Neural cell (in vitro differentiated cells): ENCODE measurements at regions not wholly inside any gene's neighbourhood (a gene's known extent, or its start where the extent isn't known, plus 50 kb on each side); places are given as distances from the start of the nearest gene placed in this dataset.

Source experiments
- H2AFZ ChIP-seq: fragments of 200-600, 300-800 bp; sonication (generic), shearing (Covaris generic); 2 replicates; pipeline ENCODE4 v1.6.0; 2014; ENCODE audit warnings: low read depth, mild to moderate bottlenecking, antibody characterized with exemption, low read length, moderate library complexity
- H3F3A ChIP-seq: fragments of 200-600 bp; shearing (Covaris generic); 2 replicates; pipeline ENCODE4 v1.6.1; 2016; ENCODE audit warnings: mild to moderate bottlenecking, moderate library complexity, mixed read lengths, antibody characterized with exemption, low read length; ENCODE audit not compliant: insufficient read depth, poor library complexity, severe bottlenecking
- H3K27ac ChIP-seq: fragments of 200-600, 300-800 bp; sonication (generic), shearing (Covaris generic); 2 replicates; pipeline ENCODE4 v1.5.1; 2014; ENCODE audit warnings: mild to moderate bottlenecking, low read length, moderate library complexity
- H3K27me3 ChIP-seq: fragments of 300-800, 200-600 bp; sonication (generic), shearing (Covaris generic); 2 replicates; pipeline ENCODE4 v1.6.0; 2014; ENCODE audit warnings: mild to moderate bottlenecking, low read depth, low read length, moderate library complexity; ENCODE audit not compliant: insufficient read depth
- H3K36me3 ChIP-seq: fragments of 300-800, 200-600 bp; sonication (generic), shearing (Covaris generic); 2 replicates; pipeline ENCODE4 v1.5.1; 2014; ENCODE audit warnings: mild to moderate bottlenecking, antibody characterized with exemption, low read length, moderate library complexity; ENCODE audit not compliant: insufficient read depth
- H3K4me2 ChIP-seq: fragments of 300-800, 200-600 bp; sonication (generic), shearing (Covaris generic); 2 replicates; pipeline ENCODE4 v1.6.0; 2014; ENCODE audit warnings: mild to moderate bottlenecking, low read length
- H3K4me3 ChIP-seq: fragments of 300-800, 200-600 bp; sonication (generic), shearing (Covaris generic); 2 replicates; pipeline ENCODE4 v1.5.1; 2014; ENCODE audit warnings: mild to moderate bottlenecking, low read length, moderate library complexity
- H3K79me2 ChIP-seq: fragments of 200-600 bp; shearing (Covaris generic); replicated peaks from 2 replicates; pipeline ENCODE4 v1.6.0; 2014; ENCODE audit warnings: mild to moderate bottlenecking, low read length, moderate library complexity; ENCODE audit not compliant: insufficient read depth
- H3K9ac ChIP-seq: fragments of 300-800, 200-600 bp; sonication (generic), shearing (Covaris generic); 2 replicates; pipeline ENCODE4 v1.6.1; 2016; ENCODE audit warnings: mild to moderate bottlenecking, low read length, mixed read lengths
- H3K9me2 ChIP-seq: fragments of 200-600 bp; shearing (Covaris generic); 2 replicates; pipeline ENCODE4 v1.6.1; 2016; ENCODE audit warnings: mild to moderate bottlenecking, low read length, mixed read lengths; ENCODE audit not compliant: insufficient read depth
- H3K9me3 ChIP-seq: fragments of 200-600, 300-800 bp; sonication (generic), shearing (Covaris generic); 2 replicates; pipeline ENCODE4 v1.6.1; 2016; ENCODE audit warnings: mild to moderate bottlenecking, mixed run types, low read length, moderate library complexity, mixed read lengths
- H4K20me1 ChIP-seq: fragments of 200-600 bp; shearing (Covaris generic); 2 replicates; pipeline ENCODE4 v1.6.1; 2016; ENCODE audit warnings: mild to moderate bottlenecking, mixed run types; ENCODE audit not compliant: insufficient read depth
- CTCF ChIP-seq: fragments of 450-650 bp; IDR thresholded peaks from 2 replicates; pipeline ENCODE4 v1.5.1; 2014; ENCODE audit warnings: antibody characterized with exemption, mild to moderate bottlenecking, moderate library complexity; ENCODE audit not compliant: poor library complexity, severe bottlenecking
- EP300 ChIP-seq: fragments of 450-650 bp; conservative IDR thresholded peaks from 2 replicates; pipeline ENCODE4 v1.6.1; 2014; ENCODE audit warnings: antibody characterized with exemption, mild to moderate bottlenecking, moderate library complexity; ENCODE audit not compliant: poor library complexity, severe bottlenecking
- EZH2 ChIP-seq: fragments of 200-600, 300-800 bp; shearing (Covaris generic), sonication (generic); IDR thresholded peaks from 2 replicates; pipeline ENCODE4 v1.6.1; 2014; ENCODE audit warnings: antibody characterized with exemption, low read length, borderline replicate concordance, mild to moderate bottlenecking; ENCODE audit not compliant: insufficient read depth, poor library complexity, severe bottlenecking
- MXI1 ChIP-seq: fragments of 450-650 bp; conservative IDR thresholded peaks from 2 replicates; pipeline ENCODE4 v1.6.1; 2014; ENCODE audit warnings: antibody characterized with exemption, mild to moderate bottlenecking; ENCODE audit not compliant: poor library complexity, severe bottlenecking
- POLR2AphosphoS5 ChIP-seq: IDR thresholded peaks from 2 replicates; pipeline ENCODE4 v1.6.1; 2012
- RAD21 ChIP-seq: fragments of 450-650 bp; conservative IDR thresholded peaks from 2 replicates; pipeline ENCODE4 v1.6.1; 2014; ENCODE audit warnings: antibody characterized with exemption, mild to moderate bottlenecking, moderate library complexity
- REST ChIP-seq: IDR thresholded peaks from 2 replicates; pipeline ENCODE4 v1.6.1; 2012; ENCODE audit warnings: borderline replicate concordance
- SMC3 ChIP-seq: fragments of 450-650 bp; conservative IDR thresholded peaks from 2 replicates; pipeline ENCODE4 v1.6.1; 2014; ENCODE audit warnings: antibody characterized with exemption, mild to moderate bottlenecking, moderate library complexity; ENCODE audit not compliant: poor library complexity
- TAF1 ChIP-seq: IDR thresholded peaks from 2 replicates; pipeline ENCODE4 v1.6.1; 2012; ENCODE audit warnings: low read depth

GRCh38 chr4:162360369-162361149, 196.8 kb upstream of the FSTL5 start:
- H3K4me3 ChIP-seq, result no peak overlapping the region
- H2AFZ ChIP-seq, result no peak overlapping the region
- TF ChIP-seq EP300 (no peak), EZH2 (no peak), SMC3 (no peak), POLR2AphosphoS5 (no peak), RAD21 (no peak), TAF1 (no peak), CTCF (no peak), REST (no peak), MXI1 (no peak)
- H4K20me1 ChIP-seq, result no peaks in the 10 kb centered on the region
- H3K79me2 ChIP-seq, result no peaks in the 10 kb centered on the region
- no peaks in the 10 kb centered on the region for H3K27me3 ChIP-seq
- no peaks in the 10 kb centered on the region for H3K36me3 ChIP-seq
- no peak overlapping the region for H3K27ac ChIP-seq
- no peaks in the 10 kb centered on the region for H3K9me2 ChIP-seq
- H3K9ac ChIP-seq, result no peak overlapping the region
- H3K9me3 ChIP-seq, result no peaks in the 10 kb centered on the region
- H3F3A ChIP-seq, result no peaks in the 10 kb centered on the region
- H3K4me2 ChIP-seq, result no peak overlapping the region

- H2AFZ ChIP-seq, result no peak overlapping the region
- no peaks in the 10 kb centered on the region for H3K36me3 ChIP-seq
- no peaks in the 10 kb centered on the region for H3K27me3 ChIP-seq
- H3K4me2 ChIP-seq, result no peak overlapping the region
- H3K9me2 ChIP-seq, result no peaks in the 10 kb centered on the region
- H3K9me3 ChIP-seq, result no peaks in the 10 kb centered on the region
- H3K4me3 ChIP-seq, result no peak overlapping the region
- no peaks in the 10 kb centered on the region for H3F3A ChIP-seq
- TF ChIP-seq RAD21, result no peak
- TF ChIP-seq EP300, result no peak
- TF ChIP-seq POLR2AphosphoS5, result no peak
- TF ChIP-seq MXI1, result no peak
- TF ChIP-seq SMC3, result no peak
- no peak overlapping the region for H3K27ac ChIP-seq
- no peak overlapping the region for H3K9ac ChIP-seq
- no peaks in the 10 kb centered on the region for H4K20me1 ChIP-seq
- H3K79me2 ChIP-seq, result no peaks in the 10 kb centered on the region
These were observed 192.4 kb upstream of the FSTL5 start for GRCh38 chr4:162356181-162356580.
